NCI-H1694 treated with DMSO at 0.1 percent for 48 hours (cell line): ENCODE measurements at regions not wholly inside any gene's neighbourhood (a gene's known extent, or its start where the extent isn't known, plus 50 kb on each side); places are given as distances from the start of the nearest gene placed in this dataset.

Experiments
- DNase-seq: peaks from one replicate; lab custom pipeline; 2025; lab: John Stamatoyannopoulos, UW

GRCh38 chr3:16658004-16658924, 53.0 kb upstream of the DAZL start:
- DNase-seq = no peak

- no peak for DNase-seq
Observed at GRCh38 chr3:16658925-16659793, 53.9 kb upstream of the DAZL start.

GRCh38 chr3:16663854-16664712, 58.9 kb upstream of the DAZL start:
- DNase-seq = no peak

GRCh38 chr3:16665282-16665741, 60.1 kb upstream of the DAZL start:
- no peak for DNase-seq

- no peak for DNase-seq
Observed at GRCh38 chr3:16666206-16666605, 61.0 kb upstream of the DAZL start.

- no peak for DNase-seq
Observed at GRCh38 chr3:16667633-16668032, 62.4 kb upstream of the DAZL start.

GRCh38 chr3:16668776-16669545, 63.7 kb upstream of the DAZL start:
- no peak for DNase-seq

GRCh38 chr3:16670191-16670590, 65.0 kb upstream of the DAZL start:
- no peak for DNase-seq

GRCh38 chr3:16671690-16672089, 66.5 kb upstream of the DAZL start:
- no peak for DNase-seq

- DNase-seq = no peak
Observed at GRCh38 chr3:16673530-16673929, 68.3 kb upstream of the DAZL start.

- DNase-seq = no peak
Observed at GRCh38 chr3:16675805-16676204, 70.6 kb upstream of the DAZL start.

GRCh38 chr3:16686679-16687078, 81.5 kb upstream of the DAZL start:
- no peak for DNase-seq

GRCh38 chr3:16687221-16687620, 82.0 kb upstream of the DAZL start:
- no peak for DNase-seq

GRCh38 chr3:16692486-16693344, 87.5 kb upstream of the DAZL start:
- no peak for DNase-seq

GRCh38 chr3:16693820-16694219, 88.6 kb upstream of the DAZL start:
- DNase-seq = no peak

GRCh38 chr3:16695710-16696109, 90.5 kb upstream of the DAZL start:
- no peak for DNase-seq

GRCh38 chr3:16697443-16698147, 92.4 kb upstream of the DAZL start:
- DNase-seq = no peak

GRCh38 chr3:16700651-16701050, 95.4 kb upstream of the DAZL start:
- no peak for DNase-seq

- DNase-seq = no peak
Observed at GRCh38 chr3:16704941-16705340, 99.7 kb upstream of the DAZL start.

- DNase-seq = no peak
Observed at GRCh38 chr3:16707260-16707659, 102.0 kb upstream of the DAZL start.
